ENCODE measurements at regions not wholly inside any gene's neighbourhood (a gene's known extent, or its start where the extent isn't known, plus 50 kb on each side); places are given as distances from the start of the nearest gene placed in this dataset.

DNA sequence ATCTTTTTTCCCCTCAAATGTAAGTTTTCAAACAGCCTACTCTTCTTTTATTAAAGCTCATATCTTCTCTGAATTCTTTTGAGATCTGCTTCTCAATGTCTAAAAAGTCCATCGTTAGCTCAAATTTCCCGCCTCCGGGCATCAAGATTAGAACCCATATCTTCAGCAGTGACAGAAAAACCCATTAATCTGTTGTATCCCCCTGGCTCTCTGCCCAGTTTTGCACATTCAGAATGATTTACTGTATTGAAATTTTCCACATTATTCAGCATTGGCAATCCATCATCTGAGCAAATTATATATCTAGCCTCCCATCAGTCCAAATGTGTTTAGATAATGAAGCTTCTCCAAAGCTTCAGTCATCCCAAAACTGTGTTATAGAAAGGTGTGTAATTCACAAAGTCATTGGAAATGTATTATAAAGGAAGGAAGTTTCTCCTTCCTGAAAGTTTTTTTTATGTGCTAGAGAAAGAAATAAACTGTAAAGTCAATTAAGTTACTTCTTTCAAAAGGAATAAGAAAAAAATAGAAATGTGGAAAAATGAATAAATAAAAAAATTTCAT is 849.9 kb downstream of the MAT2B start:
- TF ChIP-seq EZH2 (IDR thresholded peaks at IDR 0.05; ENCODE audit: borderline replicate concordance, insufficient read depth, low read depth, low read length, poor library complexity, severe bottlenecking), result no peak
- TF ChIP-seq, protein P1, sequence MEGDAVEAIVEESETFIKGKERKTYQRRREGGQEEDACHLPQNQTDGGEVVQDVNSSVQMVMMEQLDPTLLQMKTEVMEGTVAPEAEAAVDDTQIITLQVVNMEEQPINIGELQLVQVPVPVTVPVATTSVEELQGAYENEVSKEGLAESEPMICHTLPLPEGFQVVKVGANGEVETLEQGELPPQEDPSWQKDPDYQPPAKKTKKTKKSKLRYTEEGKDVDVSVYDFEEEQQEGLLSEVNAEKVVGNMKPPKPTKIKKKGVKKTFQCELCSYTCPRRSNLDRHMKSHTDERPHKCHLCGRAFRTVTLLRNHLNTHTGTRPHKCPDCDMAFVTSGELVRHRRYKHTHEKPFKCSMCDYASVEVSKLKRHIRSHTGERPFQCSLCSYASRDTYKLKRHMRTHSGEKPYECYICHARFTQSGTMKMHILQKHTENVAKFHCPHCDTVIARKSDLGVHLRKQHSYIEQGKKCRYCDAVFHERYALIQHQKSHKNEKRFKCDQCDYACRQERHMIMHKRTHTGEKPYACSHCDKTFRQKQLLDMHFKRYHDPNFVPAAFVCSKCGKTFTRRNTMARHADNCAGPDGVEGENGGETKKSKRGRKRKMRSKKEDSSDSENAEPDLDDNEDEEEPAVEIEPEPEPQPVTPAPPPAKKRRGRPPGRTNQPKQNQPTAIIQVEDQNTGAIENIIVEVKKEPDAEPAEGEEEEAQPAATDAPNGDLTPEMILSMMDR (IDR thresholded peaks at IDR 0.05), result no peak
